GM12891 (cell line): ENCODE measurements at regions not wholly inside any gene's neighbourhood (a gene's known extent, or its start where the extent isn't known, plus 50 kb on each side); places are given as distances from the start of the nearest gene placed in this dataset.

Source experiments
- DNase-seq: peaks from one replicate; pipeline ENCODE4 v3.0.0; 2011; ENCODE audit warnings: low spot score; ENCODE audit not compliant: insufficient read length
- FAIRE-seq: peaks from 2 replicates; lab custom pipeline; 2011; peaks lifted over from hg19 to GRCh38; lab: Jason Lieb, UNC
- PAX5 ChIP-seq: IDR thresholded peaks from 2 replicates; pipeline ENCODE4 v1.6.1; 2011; ENCODE audit warnings: low read length, moderate library complexity, mild to moderate bottlenecking; ENCODE audit not compliant: insufficient read depth, severe bottlenecking
- POLR2A ChIP-seq: IDR thresholded peaks from 2 replicates; pipeline ENCODE4 v1.6.1; 2011; ENCODE audit warnings: low read depth, low read length, control low read depth
- POLR2AphosphoS5 ChIP-seq: IDR thresholded peaks from 2 replicates; pipeline ENCODE4 v1.6.1; 2011; ENCODE audit warnings: low read depth, low read length, control low read depth
- POU2F2 ChIP-seq: IDR thresholded peaks from 2 replicates; pipeline ENCODE4 v1.6.1; 2011; ENCODE audit warnings: low read depth, mild to moderate bottlenecking, control low read depth, low read length, moderate library complexity
- SPI1 ChIP-seq: IDR thresholded peaks from 2 replicates; pipeline ENCODE4 v1.6.1; 2011; ENCODE audit warnings: low read depth, low read length, control low read depth
- TAF1 ChIP-seq: IDR thresholded peaks from 2 replicates; pipeline ENCODE4 v1.6.1; 2011; ENCODE audit warnings: low read depth, low read length, control low read depth

GRCh38 chr2:149799013-149799705 lies 211.6 kb upstream of the MMADHC start:
- TF ChIP-seq SPI1 (no peak), POLR2AphosphoS5 (no peak), POU2F2 (no peak), POLR2A (no peak), TAF1 (no peak), PAX5 (no peak)
- FAIRE-seq = no peak
- DNase-seq = no peak

DNA sequence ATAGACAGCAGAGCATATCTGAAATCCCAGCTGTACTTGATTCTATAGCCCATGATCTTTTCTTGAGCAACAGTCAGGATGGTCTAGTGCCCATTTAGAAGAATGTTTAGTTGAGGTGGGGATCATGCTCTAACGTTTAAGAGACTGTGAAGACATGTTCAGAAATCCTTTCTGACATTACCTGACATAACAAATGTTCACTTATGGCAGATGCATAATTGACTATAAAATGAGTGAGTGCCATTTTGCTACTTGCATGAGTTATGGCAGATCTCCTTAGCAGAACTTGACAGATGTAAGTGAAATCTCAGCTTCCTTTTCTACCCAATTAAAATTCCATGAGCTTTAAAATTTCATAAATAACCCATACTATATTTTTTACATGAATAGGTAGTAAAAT lies 209.5 kb upstream of the MMADHC start:
- FAIRE-seq (no peak), DNase-seq (no peak)
- TF ChIP-seq POU2F2 = no peak
- no peak for TF ChIP-seq POLR2AphosphoS5
- no peak for TF ChIP-seq TAF1

- TF ChIP-seq TAF1 (no peak), POLR2A (no peak), POLR2AphosphoS5 (no peak), SPI1 (no peak), PAX5 (no peak), POU2F2 (no peak)
- FAIRE-seq = no peak
Observed at GRCh38 chr2:149789549-149789948, 202.0 kb upstream of the MMADHC start.

GRCh38 chr2:149787206-149787605 lies 199.6 kb upstream of the MMADHC start:
- FAIRE-seq (no peak), DNase-seq (no peak)
- TF ChIP-seq POLR2AphosphoS5 (no peak), PAX5 (no peak), POU2F2 (no peak), POLR2A (no peak), TAF1 (no peak), SPI1 (no peak)

More at GRCh38 chr2:149789549-149789948, 202.0 kb upstream of the MMADHC start:
- no peak for DNase-seq

DNA sequence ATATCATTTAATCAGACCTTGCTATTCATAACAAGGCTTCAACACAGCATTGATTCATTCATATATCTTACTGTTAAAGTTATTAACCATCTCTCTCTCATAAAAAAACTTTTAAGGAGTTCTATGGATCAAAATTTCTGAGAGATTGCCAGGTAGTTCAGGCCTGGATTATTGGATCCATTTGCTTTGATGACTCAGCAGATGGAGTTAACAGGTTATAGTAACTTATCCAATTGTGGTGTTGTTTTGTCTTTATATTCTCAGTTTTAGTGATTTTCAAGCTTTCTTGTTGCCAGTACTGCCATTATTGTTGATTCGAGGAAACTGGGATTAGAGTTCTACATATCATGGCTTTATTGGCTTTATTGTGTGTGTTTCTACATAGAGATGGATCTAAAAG lies 195.7 kb upstream of the MMADHC start:
- FAIRE-seq (no peak), DNase-seq (no peak)
- no peak for TF ChIP-seq POLR2AphosphoS5
- TF ChIP-seq POLR2A = no peak
- no peak for TF ChIP-seq POU2F2
- TF ChIP-seq PAX5 = no peak
- no peak for TF ChIP-seq SPI1
- TF ChIP-seq TAF1 = no peak

GRCh38 chr2:149782572-149782971 lies 195.0 kb upstream of the MMADHC start:
- FAIRE-seq (no peak), DNase-seq (no peak)
- TF ChIP-seq TAF1 = no peak
- no peak for TF ChIP-seq POU2F2
- no peak for TF ChIP-seq POLR2A
- no peak for TF ChIP-seq POLR2AphosphoS5
- no peak for TF ChIP-seq SPI1
- TF ChIP-seq PAX5 = no peak

DNA sequence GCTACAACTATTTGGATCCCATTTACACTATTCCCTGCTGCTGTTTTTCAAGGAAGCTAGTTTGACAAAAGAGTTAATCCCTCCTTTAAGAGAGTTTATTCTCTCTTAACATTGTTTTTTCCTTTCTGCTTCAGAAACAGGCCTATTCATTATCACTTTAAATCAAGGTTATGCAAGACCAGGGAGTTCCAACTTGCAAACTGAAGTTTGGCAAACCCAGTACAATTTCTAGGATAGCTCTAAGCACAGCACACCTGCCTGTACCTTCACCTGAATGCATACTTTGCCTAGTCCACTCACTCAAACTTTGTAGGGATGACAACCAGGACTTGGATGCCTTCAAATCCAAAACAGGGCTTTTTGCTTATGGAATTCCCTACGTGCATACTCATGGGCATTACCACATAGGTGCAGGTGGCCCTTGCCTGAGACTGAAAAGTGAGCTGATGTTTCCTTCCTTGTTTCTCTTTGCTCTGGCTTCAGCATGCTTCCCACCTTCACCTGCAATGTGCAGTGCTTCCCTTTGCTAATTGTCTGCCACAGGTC lies 193.8 kb upstream of the MMADHC start:
- no peak for TF ChIP-seq POLR2A
- FAIRE-seq (no peak), DNase-seq (no peak)

DNA sequence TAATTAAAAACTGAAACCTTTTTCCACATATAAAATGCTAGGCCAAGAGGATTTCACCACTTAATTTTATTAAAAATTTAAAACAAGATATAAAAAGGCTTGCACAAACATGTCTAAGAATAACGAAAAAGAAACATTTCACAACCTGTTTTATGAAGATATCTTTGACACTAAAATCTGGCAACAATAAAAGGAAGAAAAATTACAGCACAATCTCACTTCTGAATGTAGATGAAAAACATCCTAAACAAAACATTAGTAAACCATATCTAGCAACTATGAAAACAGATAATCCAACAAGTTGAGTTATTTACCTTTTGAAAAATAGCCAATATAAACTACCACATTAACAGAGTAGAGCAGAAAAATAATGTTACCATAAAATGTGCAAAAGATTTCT lies 185.4 kb upstream of the MMADHC start:
- no peak for FAIRE-seq

DNA sequence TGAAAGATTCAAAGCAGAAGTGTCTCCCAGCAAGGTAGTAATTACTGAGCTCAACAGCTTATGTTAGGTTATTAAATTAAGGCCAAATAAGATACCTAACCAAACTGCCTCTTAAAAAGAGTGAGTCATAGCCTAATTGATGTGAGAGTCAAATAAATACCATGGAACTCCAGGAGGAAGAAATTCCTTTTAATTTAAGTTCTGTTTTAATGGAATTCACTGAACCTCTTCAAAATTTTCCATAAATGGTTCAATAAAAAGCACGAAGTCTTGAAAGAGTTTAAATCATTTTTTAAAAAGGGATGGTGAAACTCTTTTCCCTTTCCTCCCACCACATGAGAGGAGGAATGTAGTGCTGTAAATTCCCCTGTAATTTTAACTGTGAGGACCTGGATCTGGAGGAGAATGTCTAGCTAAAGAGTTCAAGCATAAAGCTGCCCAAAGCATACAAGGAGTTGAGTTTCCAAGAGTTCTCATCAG lies 180.8 kb upstream of the MMADHC start:
- no peak for FAIRE-seq
- DNase-seq = no peak
- TF ChIP-seq PAX5 (no peak), POU2F2 (no peak), SPI1 (no peak), POLR2A (no peak), POLR2AphosphoS5 (no peak), TAF1 (no peak)

More for the DNA sequence above, 185.4 kb upstream of the MMADHC start:
- DNase-seq = no peak
- TF ChIP-seq TAF1 = no peak

GRCh38 chr2:149767516-149767974 lies 180.0 kb upstream of the MMADHC start:
- FAIRE-seq = no peak
- DNase-seq = no peak
- TF ChIP-seq POLR2AphosphoS5 (no peak), POU2F2 (no peak), POLR2A (no peak), SPI1 (no peak), PAX5 (no peak), TAF1 (no peak)

DNA sequence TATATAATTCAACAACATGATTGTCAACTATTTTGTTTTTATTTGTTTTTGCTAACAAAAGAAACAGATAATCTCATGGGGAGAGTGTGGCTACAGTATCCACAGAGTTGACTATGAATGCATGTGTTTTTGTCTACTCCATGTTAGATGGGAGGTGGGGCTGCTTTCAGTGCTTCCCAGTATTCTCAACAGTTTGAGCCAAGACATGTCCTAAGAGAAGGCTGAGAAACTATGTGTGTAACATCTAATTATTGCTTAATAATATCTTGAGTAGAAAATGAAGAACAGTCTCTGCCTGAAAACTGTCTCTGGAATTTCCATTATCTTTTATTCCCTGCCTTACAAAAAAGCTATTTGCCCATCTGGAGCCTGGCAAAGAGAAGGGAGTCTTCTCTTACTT lies 178.8 kb upstream of the MMADHC start:
- TF ChIP-seq PAX5 = no peak
- TF ChIP-seq TAF1 = no peak
- TF ChIP-seq POLR2AphosphoS5 = no peak
- DNase-seq (no peak), FAIRE-seq (no peak)
